Thymus (tissue), 11 donors: ENCODE measurements at regions not wholly inside any gene's neighbourhood (a gene's known extent, or its start where the extent isn't known, plus 50 kb on each side); places are given as distances from the start of the nearest gene placed in this dataset.

Source experiments
- DNase-seq, 9 donors: peaks; one replicate each; pipeline ENCODE4 v3.0.0-alpha.2; 2013; ENCODE audit warnings: low spot score in 9 of 9, low read depth in 6 of 9, missing footprints in 1 of 9
- H3K27ac ChIP-seq, 2 donors: one replicate each; pipeline ENCODE4 v1.5.1; 2013; ENCODE audit warnings: control low read depth in 1 of 2, low read depth in 1 of 2, low read length in 1 of 2, mild to moderate bottlenecking in 1 of 2, moderate library complexity in 1 of 2
- H3K27me3 ChIP-seq, 2 donors: one replicate each; pipeline ENCODE4 v1.5.1; 2013; ENCODE audit warnings: low read length in 1 of 2; ENCODE audit not compliant: control insufficient read depth in 2 of 2, insufficient read depth in 1 of 2
- H3K36me3 ChIP-seq, 2 donors: one replicate each; pipeline ENCODE4 v1.5.1; 2013; ENCODE audit warnings: low read length in 1 of 2, mild to moderate bottlenecking in 1 of 2, moderate library complexity in 1 of 2; ENCODE audit not compliant: control insufficient read depth in 2 of 2, insufficient read depth in 2 of 2
- H3K4me1 ChIP-seq, 2 donors: one replicate each; pipeline ENCODE4 v1.5.1; 2013; ENCODE audit warnings: low read length in 2 of 2; ENCODE audit not compliant: control insufficient read depth in 2 of 2, insufficient read depth in 2 of 2
- H3K4me3 ChIP-seq, 2 donors: one replicate each; pipeline ENCODE4 v1.5.1; 2013; ENCODE audit warnings: low read length in 2 of 2, control low read depth in 1 of 2, mild to moderate bottlenecking in 1 of 2
- H3K9me3 ChIP-seq, 2 donors: one replicate each; pipeline ENCODE4 v1.5.1; 2013; ENCODE audit warnings: low read length in 1 of 2, mild to moderate bottlenecking in 1 of 2; ENCODE audit not compliant: control insufficient read depth in 2 of 2, insufficient read depth in 1 of 2
- WGBS: extraction: QIAGEN DNeasy Blood & Tissue Kit; methylation state at CpG from one replicate; pipeline ENCODE4 v1.1.7; 2013; 5-methylcytosine and 5-hydroxymethylcytosine counted together
- donor health status: healthy.

DNA sequence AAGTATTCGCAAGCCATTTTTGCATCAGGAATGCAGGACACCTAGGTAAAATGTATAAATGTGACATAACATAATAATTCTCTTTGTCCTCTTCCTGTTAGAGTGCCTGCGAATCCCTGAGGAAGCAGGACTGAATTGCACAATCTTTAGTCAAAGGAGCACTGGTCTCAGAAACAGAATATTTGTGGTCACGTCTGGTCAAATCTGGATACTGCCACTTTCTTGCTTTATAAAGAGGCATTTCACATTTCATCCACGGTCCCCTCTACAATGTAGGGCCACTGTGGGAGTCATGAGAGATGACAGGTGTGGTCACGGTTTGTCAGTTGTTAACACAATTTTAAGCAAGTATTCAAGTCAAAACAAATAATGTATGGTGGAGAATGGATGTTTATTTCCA lies 564.0 kb downstream of the IRX1 start:
- Histone ChIP-seq H3K4me3 (no peak overlapping the region), H3K4me1 (no peaks in the 10 kb centered on the region), H3K9me3 (no peaks in the 10 kb centered on the region), H3K36me3 (no peaks in the 10 kb centered on the region), H3K27me3 (no peaks in the 10 kb centered on the region), H3K27ac (no peak overlapping the region)
- no peak for DNase-seq
- 87% methylated on average over 5 of the region's 5 CpGs for WGBS

DNA sequence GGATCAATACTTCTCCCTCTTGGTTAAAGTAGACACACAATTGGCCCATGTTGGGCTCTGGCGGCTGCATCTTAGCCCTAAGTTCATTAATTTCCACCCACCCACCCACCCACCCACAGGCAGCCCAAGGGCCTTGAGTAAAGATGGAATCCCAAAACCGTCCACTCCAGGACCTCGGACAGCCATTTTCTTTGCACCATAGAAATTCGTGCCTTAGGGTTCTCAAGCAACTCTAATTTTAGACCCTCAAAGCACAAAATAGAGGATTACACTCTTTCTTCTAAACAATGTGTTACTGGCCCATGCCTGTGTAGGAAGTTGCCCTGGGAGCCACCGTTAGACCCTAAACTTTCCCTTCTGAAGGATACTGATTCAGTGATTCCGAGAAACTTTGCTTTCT lies 568.5 kb downstream of the IRX1 start:
- no peaks in the 10 kb centered on the region for H3K36me3 ChIP-seq
- H3K9me3 ChIP-seq = no peaks in the 10 kb centered on the region
- H3K4me3 ChIP-seq = no peak overlapping the region
- no peaks in the 10 kb centered on the region for H3K27me3 ChIP-seq
- H3K27ac ChIP-seq = no peak overlapping the region
- no peak for DNase-seq
- no peaks in the 10 kb centered on the region for H3K4me1 ChIP-seq
- WGBS = 96% methylated on average over 6 of the region's 6 CpGs

DNA sequence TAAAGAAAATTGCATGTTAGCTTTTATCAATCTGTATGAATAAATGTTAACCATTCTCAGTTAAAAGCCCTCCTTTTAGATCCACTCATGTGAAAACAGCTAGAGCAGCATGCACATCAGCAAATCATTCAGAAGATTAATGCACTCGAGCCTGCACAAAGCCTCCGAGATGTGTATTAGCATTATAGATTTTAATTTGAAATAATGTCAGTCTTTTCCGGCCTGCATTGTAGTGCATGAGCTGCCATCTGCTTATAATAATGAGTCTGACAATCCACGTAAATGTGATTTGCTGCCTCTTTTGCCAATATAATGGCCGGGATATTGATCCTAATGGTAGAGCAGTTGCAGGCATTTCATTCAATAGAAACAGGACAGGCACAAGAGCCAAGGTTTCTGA lies 585.1 kb downstream of the IRX1 start:
- Histone ChIP-seq H3K27ac (no peak overlapping the region), H3K27me3 (no peaks in the 10 kb centered on the region), H3K4me1 (peaks cover 0 to 3% of the 10 kb centered on the region in 2 donors), H3K4me3 (no peak overlapping the region), H3K36me3 (no peaks in the 10 kb centered on the region), H3K9me3 (peaks cover 0 to 2% of the 10 kb centered on the region in 2 donors)
- no peak for DNase-seq
- 96% methylated on average over 5 of the region's 5 CpGs for WGBS

DNA sequence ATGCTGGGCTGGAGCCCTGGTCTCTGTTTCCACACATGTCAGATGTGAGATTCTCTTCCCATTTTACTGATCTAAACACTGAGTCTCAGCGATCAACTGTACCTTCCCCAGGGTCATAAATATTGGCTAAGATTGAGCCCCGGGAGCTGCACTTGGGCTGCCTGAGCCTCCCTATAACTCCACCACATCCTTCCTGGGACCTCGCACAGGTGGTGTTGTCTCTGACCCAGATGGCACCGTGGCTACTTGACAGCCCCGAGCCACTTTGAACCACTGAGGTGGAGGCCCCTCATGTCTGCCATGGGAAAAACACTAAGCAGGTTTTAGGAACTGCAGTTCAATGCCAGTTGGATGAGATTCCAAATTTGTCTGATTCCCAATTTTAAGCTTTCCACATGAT lies 586.5 kb downstream of the IRX1 start:
- no peaks in the 10 kb centered on the region for H3K27me3 ChIP-seq
- no peak overlapping the region for H3K27ac ChIP-seq
- WGBS = 75% methylated on average over 5 of the region's 5 CpGs
- DNase-seq = no peak
- peaks cover 0 to 3% of the 10 kb centered on the region in 2 donors for H3K4me1 ChIP-seq
- H3K9me3 ChIP-seq = peaks cover 0 to 2% of the 10 kb centered on the region in 2 donors
- no peak overlapping the region for H3K4me3 ChIP-seq
- no peaks in the 10 kb centered on the region for H3K36me3 ChIP-seq

DNA sequence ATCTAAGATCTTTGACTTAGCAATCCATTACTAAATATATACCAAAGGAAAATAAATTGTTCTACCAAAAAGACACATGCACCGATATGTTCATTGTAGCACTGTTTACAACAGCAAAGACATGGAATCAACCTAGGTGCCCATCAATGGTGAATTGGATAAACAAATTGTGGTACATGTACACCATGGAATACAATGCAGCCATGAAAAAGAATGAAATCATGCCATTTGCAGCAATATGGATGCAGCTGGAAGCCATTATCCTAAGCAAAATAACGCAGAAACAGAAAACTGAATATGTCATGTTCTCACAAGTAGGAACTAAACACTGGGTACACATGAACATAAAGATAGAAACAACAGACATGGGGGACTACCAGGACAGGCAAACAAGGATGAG lies 589.5 kb downstream of the IRX1 start:
- Histone ChIP-seq H3K4me3 (no peak overlapping the region), H3K36me3 (no peaks in the 10 kb centered on the region), H3K27ac (no peak overlapping the region), H3K9me3 (peaks cover 0 to 2% of the 10 kb centered on the region in 2 donors), H3K27me3 (no peaks in the 10 kb centered on the region), H3K4me1 (peaks cover 0 to 3% of the 10 kb centered on the region in 2 donors)
- WGBS = 99% methylated on average over 2 of the region's 2 CpGs
- no peak for DNase-seq

DNA sequence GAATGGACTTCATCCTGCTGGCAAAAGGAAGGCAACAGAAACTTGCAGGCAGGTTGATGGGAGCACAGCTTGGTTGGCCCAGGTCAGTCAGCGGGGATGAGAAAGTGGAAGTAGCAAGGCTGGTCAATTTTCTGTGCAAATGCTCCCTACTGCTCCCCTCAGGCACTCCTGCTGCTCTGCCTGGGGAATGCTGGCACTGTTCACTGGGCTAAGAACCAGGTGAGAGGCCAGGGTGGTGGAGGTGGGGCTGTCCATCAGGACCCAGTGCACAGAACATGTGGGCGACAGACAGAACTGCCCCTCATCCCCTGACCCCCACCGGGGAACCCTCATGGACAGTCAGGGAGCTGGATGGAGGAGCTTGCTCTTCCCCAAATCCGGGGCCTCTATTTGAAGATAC lies 593.1 kb downstream of the IRX1 start:
- Histone ChIP-seq H3K36me3 (no peaks in the 10 kb centered on the region), H3K9me3 (no peaks in the 10 kb centered on the region), H3K27me3 (no peaks in the 10 kb centered on the region), H3K4me3 (no peak overlapping the region), H3K4me1 (peaks cover 0 to 3% of the 10 kb centered on the region in 2 donors), H3K27ac (no peak overlapping the region)
- 95% methylated on average over 4 of the region's 4 CpGs for WGBS
- DNase-seq = no peak

DNA sequence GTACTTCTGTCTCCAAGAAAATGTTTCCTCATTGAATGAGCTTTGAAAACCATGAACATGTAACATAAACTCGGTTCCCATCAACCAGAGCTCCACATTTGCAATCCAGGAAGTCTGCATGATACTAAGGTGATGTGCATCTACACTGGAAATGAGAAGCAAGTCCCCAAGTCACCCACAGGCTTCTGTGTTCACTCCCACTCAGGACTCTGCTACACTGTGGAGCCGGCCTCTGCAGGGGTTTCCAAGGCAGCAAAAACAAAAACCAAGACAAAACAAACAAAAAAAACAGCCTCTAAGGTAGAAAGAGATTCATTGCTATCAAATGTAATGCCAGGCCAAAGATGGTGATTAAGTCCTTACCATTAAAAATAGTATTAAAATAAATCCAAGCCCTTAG lies 593.7 kb downstream of the IRX1 start:
- Histone ChIP-seq H3K27ac (no peak overlapping the region), H3K4me3 (no peak overlapping the region), H3K4me1 (peaks cover 0 to 3% of the 10 kb centered on the region in 2 donors), H3K9me3 (no peaks in the 10 kb centered on the region), H3K27me3 (no peaks in the 10 kb centered on the region), H3K36me3 (no peaks in the 10 kb centered on the region)
- WGBS = 87% methylated on average over 2 of the region's 2 CpGs
- peak in 4 of 9 donors; percentile 32 to 65 (median 38) for DNase-seq

DNA sequence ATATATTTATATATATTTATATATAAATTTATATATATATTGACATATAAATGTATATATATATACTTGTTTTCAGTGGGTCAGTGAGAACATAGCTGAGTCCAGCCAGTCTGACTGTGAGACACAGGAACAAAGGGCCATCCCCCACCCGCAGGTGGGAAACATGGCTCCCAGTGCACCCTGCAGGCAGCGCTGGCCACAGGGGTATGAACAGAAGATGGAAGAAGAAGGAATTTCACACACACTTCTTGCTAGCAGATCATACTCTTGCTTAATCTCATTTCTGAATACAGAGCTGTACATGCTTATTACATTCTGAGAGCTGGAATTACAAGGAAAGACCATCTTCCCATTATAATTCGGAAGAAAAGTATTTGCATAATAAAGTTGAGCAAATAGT lies 595.4 kb downstream of the IRX1 start:
- Histone ChIP-seq H3K4me1 (peaks cover 0 to 3% of the 10 kb centered on the region in 2 donors), H3K4me3 (no peak overlapping the region), H3K27me3 (no peaks in the 10 kb centered on the region), H3K27ac (no peak overlapping the region), H3K36me3 (no peaks in the 10 kb centered on the region), H3K9me3 (no peaks in the 10 kb centered on the region)
- 98% methylated on average over 3 of the region's 3 CpGs for WGBS
- DNase-seq = peak in 1 of 9 donors; percentile 27

DNA sequence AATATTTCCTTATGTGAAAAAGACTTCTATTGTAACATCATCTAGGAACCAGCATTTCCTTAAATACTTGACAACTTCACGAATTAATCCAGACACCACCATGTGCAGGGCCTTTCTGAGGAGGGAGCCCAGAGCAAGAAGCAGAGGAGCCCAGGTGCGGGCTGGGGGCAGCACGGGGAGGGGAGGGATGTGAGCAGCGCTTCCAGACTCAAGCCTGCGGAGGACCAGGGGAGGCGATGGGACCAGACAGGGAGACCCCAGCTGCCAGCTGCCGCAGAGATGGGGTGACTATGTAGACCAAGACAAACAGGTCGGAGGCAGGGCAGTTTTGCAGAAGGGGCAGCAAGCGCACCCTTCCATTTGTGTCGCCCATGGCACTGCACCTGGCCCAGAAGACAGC lies 596.1 kb downstream of the IRX1 start:
- H3K27ac ChIP-seq = no peak overlapping the region
- H3K9me3 ChIP-seq = no peaks in the 10 kb centered on the region
- WGBS = 99% methylated on average over 10 of the region's 10 CpGs
- H3K4me3 ChIP-seq = no peak overlapping the region
- DNase-seq = peak in 1 of 9 donors; percentile 49
- H3K27me3 ChIP-seq = no peaks in the 10 kb centered on the region
- H3K4me1 ChIP-seq = peaks cover 0 to 4% of the 10 kb centered on the region in 2 donors
- H3K36me3 ChIP-seq = no peaks in the 10 kb centered on the region

DNA sequence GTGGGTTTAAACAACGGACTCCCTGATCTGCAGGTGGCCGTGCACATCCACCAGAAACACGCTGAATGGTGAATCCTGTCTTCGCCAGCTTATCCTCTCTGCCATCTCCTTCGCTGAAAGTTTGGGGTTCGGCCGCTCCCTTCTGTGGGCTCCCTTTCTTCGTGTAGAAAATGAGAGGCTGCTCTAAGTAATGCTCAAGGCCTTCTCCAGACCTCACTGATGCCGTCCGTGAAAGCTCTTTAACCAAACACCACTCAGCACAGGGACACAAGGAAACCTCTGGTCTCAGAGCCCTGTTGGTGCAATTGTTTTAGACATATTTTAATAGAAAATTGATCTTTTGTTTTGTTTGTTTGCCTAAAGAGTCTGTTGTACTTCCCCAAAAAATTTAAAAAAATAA lies 596.5 kb downstream of the IRX1 start:
- Histone ChIP-seq H3K9me3 (no peaks in the 10 kb centered on the region), H3K36me3 (no peaks in the 10 kb centered on the region), H3K4me3 (no peak overlapping the region), H3K4me1 (peaks cover 3 to 8% of the 10 kb centered on the region in 2 donors), H3K27ac (no peak overlapping the region), H3K27me3 (no peaks in the 10 kb centered on the region)
- WGBS = 93% methylated on average over 10 of the region's 10 CpGs
- DNase-seq = peak in 1 of 9 donors; percentile 34
